ENCODE measurements at regions not wholly inside any gene's neighbourhood (a gene's known extent, or its start where the extent isn't known, plus 50 kb on each side); places are given as distances from the start of the nearest gene placed in this dataset.
"Not testable (repeated sequence)": the region's sequence is repeated elsewhere in the genome, so short reads cannot be mapped to it uniquely, and the experiment has no call there.

- peak overlapping the region; percentile 67 for H3K27ac ChIP-seq (ENCODE audit: low read length)
- H3K36me3 ChIP-seq (ENCODE audit: control insufficient read depth, insufficient read depth, low read length): no peaks in the 10 kb centered on the region
- H3K4me3 ChIP-seq (ENCODE audit: low read length): no peak overlapping the region
- DNase-seq: no peak
- H3K4me1 ChIP-seq (ENCODE audit: control insufficient read depth, insufficient read depth, low read length): peaks cover 13% of the 10 kb centered on the region
- H3K27me3 ChIP-seq (ENCODE audit: control insufficient read depth, insufficient read depth, low read length): peaks cover 3% of the 10 kb centered on the region
- no peaks in the 10 kb centered on the region for H3K9me3 ChIP-seq (replicated peaks; ENCODE audit: control insufficient read depth, low read depth, low read length)
Measured at GRCh38 chrX:77061022-77061421, 386.2 kb upstream of the FGF16 start.

- Histone ChIP-seq H3K27me3 (ENCODE audit: control insufficient read depth, insufficient read depth, low read length) (peaks cover 3% of the 10 kb centered on the region), H3K4me3 (ENCODE audit: low read length) (no peak overlapping the region), H3K36me3 (ENCODE audit: control insufficient read depth, insufficient read depth, low read length) (no peaks in the 10 kb centered on the region), H3K27ac (ENCODE audit: low read length) (peak overlapping the region; percentile 67), H3K9me3 (replicated peaks; ENCODE audit: control insufficient read depth, low read depth, low read length) (no peaks in the 10 kb centered on the region), H3K4me1 (ENCODE audit: control insufficient read depth, insufficient read depth, low read length) (peaks cover 13% of the 10 kb centered on the region)
- 21% methylated on average over 3 of the region's 3 CpGs for WGBS (ENCODE audit: insufficient coverage)
- peak; percentile 77 for DNase-seq
Measured at GRCh38 chrX:77061545-77061944, 385.6 kb upstream of the FGF16 start.

- H3K36me3 ChIP-seq (ENCODE audit: control insufficient read depth, insufficient read depth, low read length): no peaks in the 10 kb centered on the region
- WGBS (ENCODE audit: insufficient coverage): 74% methylated on average over 7 of the region's 11 CpGs
Measured at GRCh38 chrX:77065896-77066295, 381.3 kb upstream of the FGF16 start.

GRCh38 chrX:77070202-77070918, 376.8 kb upstream of the FGF16 start:
- no peaks in the 10 kb centered on the region for H3K4me1 ChIP-seq (ENCODE audit: control insufficient read depth, insufficient read depth, low read length)
- DNase-seq: no peak
- H3K4me3 ChIP-seq (ENCODE audit: low read length): no peak overlapping the region
- no peak overlapping the region for H3K27ac ChIP-seq (ENCODE audit: low read length)
- no peaks in the 10 kb centered on the region for H3K9me3 ChIP-seq (replicated peaks; ENCODE audit: control insufficient read depth, low read depth, low read length)
- 29% methylated on average over 3 of the region's 3 CpGs for WGBS (ENCODE audit: insufficient coverage)
- no peaks in the 10 kb centered on the region for H3K36me3 ChIP-seq (ENCODE audit: control insufficient read depth, insufficient read depth, low read length)
- no peaks in the 10 kb centered on the region for H3K27me3 ChIP-seq (ENCODE audit: control insufficient read depth, insufficient read depth, low read length)

More at GRCh38 chrX:77065896-77066295, 381.3 kb upstream of the FGF16 start:
- Histone ChIP-seq H3K9me3 (replicated peaks; ENCODE audit: control insufficient read depth, low read depth, low read length) (no peaks in the 10 kb centered on the region), H3K27me3 (ENCODE audit: control insufficient read depth, insufficient read depth, low read length) (peaks cover 3% of the 10 kb centered on the region), H3K4me3 (ENCODE audit: low read length) (no peak overlapping the region), H3K4me1 (ENCODE audit: control insufficient read depth, insufficient read depth, low read length) (peaks cover 9% of the 10 kb centered on the region), H3K27ac (ENCODE audit: low read length) (no peak overlapping the region)
- no peak for DNase-seq

- H3K27ac ChIP-seq (ENCODE audit: low read length): no peak overlapping the region
- no peaks in the 10 kb centered on the region for H3K27me3 ChIP-seq (ENCODE audit: control insufficient read depth, insufficient read depth, low read length)
- WGBS (ENCODE audit: insufficient coverage): 71% methylated on average over 1 of the region's 2 CpGs
- DNase-seq: no peak
- H3K4me3 ChIP-seq (ENCODE audit: low read length): no peak overlapping the region
- H3K36me3 ChIP-seq (ENCODE audit: control insufficient read depth, insufficient read depth, low read length): no peaks in the 10 kb centered on the region
- peaks cover 6% of the 10 kb centered on the region for H3K9me3 ChIP-seq (replicated peaks; ENCODE audit: control insufficient read depth, low read depth, low read length)
- peaks cover 3% of the 10 kb centered on the region for H3K4me1 ChIP-seq (ENCODE audit: control insufficient read depth, insufficient read depth, low read length)
Measured at GRCh38 chrX:77076896-77077295, 370.3 kb upstream of the FGF16 start.

- WGBS (ENCODE audit: insufficient coverage): 60% methylated on average over 1 of the region's 3 CpGs
- not testable (repeated sequence) for H3K27ac ChIP-seq (ENCODE audit: low read length); H3K4me1 ChIP-seq (ENCODE audit: control insufficient read depth, insufficient read depth, low read length); H3K27me3 ChIP-seq (ENCODE audit: control insufficient read depth, insufficient read depth, low read length); H3K36me3 ChIP-seq (ENCODE audit: control insufficient read depth, insufficient read depth, low read length); DNase-seq; H3K4me3 ChIP-seq (ENCODE audit: low read length)
- H3K9me3 ChIP-seq (replicated peaks; ENCODE audit: control insufficient read depth, low read depth, low read length): peaks cover 15% of the 10 kb centered on the region
Measured at GRCh38 chrX:77081237-77081636, 366.0 kb upstream of the FGF16 start.

- Histone ChIP-seq H3K4me3 (ENCODE audit: low read length) (no peak overlapping the region), H3K4me1 (ENCODE audit: control insufficient read depth, insufficient read depth, low read length) (peaks cover 6% of the 10 kb centered on the region), H3K36me3 (ENCODE audit: control insufficient read depth, insufficient read depth, low read length) (no peaks in the 10 kb centered on the region), H3K9me3 (replicated peaks; ENCODE audit: control insufficient read depth, low read depth, low read length) (peaks cover 15% of the 10 kb centered on the region), H3K27me3 (ENCODE audit: control insufficient read depth, insufficient read depth, low read length) (no peaks in the 10 kb centered on the region), H3K27ac (ENCODE audit: low read length) (no peak overlapping the region)
- DNase-seq: no peak
- WGBS (ENCODE audit: insufficient coverage): no CpG with 5 or more reads among the region's 4 CpGs
Measured at GRCh38 chrX:77085372-77085771, 361.8 kb upstream of the FGF16 start.

GRCh38 chrX:77087529-77088169, 359.5 kb upstream of the FGF16 start:
- H3K9me3 ChIP-seq (replicated peaks; ENCODE audit: control insufficient read depth, low read depth, low read length): peaks cover 4% of the 10 kb centered on the region
- WGBS (ENCODE audit: insufficient coverage): 9% methylated on average over 1 of the region's 7 CpGs
- no peaks in the 10 kb centered on the region for H3K27me3 ChIP-seq (ENCODE audit: control insufficient read depth, insufficient read depth, low read length)
- peak; percentile 95 for DNase-seq
- peaks cover 6% of the 10 kb centered on the region for H3K4me1 ChIP-seq (ENCODE audit: control insufficient read depth, insufficient read depth, low read length)
- H3K36me3 ChIP-seq (ENCODE audit: control insufficient read depth, insufficient read depth, low read length): no peaks in the 10 kb centered on the region
- peak overlapping the region; percentile 81 for H3K27ac ChIP-seq (ENCODE audit: low read length)
- H3K4me3 ChIP-seq (ENCODE audit: low read length): no peak overlapping the region

GRCh38 chrX:77088233-77088632, 359.0 kb upstream of the FGF16 start:
- peaks cover 2% of the 10 kb centered on the region for H3K9me3 ChIP-seq (replicated peaks; ENCODE audit: control insufficient read depth, low read depth, low read length)
- no peak for DNase-seq
- peak overlapping the region; percentile 81 for H3K27ac ChIP-seq (ENCODE audit: low read length)
- peaks cover 6% of the 10 kb centered on the region for H3K4me1 ChIP-seq (ENCODE audit: control insufficient read depth, insufficient read depth, low read length)
- H3K4me3 ChIP-seq (ENCODE audit: low read length): no peak overlapping the region
- no peaks in the 10 kb centered on the region for H3K36me3 ChIP-seq (ENCODE audit: control insufficient read depth, insufficient read depth, low read length)
- WGBS (ENCODE audit: insufficient coverage): no CpG with 5 or more reads among the region's 1 CpG
- H3K27me3 ChIP-seq (ENCODE audit: control insufficient read depth, insufficient read depth, low read length): no peaks in the 10 kb centered on the region

GRCh38 chrX:77114501-77114900, 332.7 kb upstream of the FGF16 start:
- no peaks in the 10 kb centered on the region for H3K9me3 ChIP-seq (replicated peaks; ENCODE audit: control insufficient read depth, low read depth, low read length)
- H3K27me3 ChIP-seq (ENCODE audit: control insufficient read depth, insufficient read depth, low read length): no peaks in the 10 kb centered on the region
- WGBS (ENCODE audit: insufficient coverage): 67% methylated on average over 1 of the region's 1 CpG
- DNase-seq: no peak
- H3K36me3 ChIP-seq (ENCODE audit: control insufficient read depth, insufficient read depth, low read length): no peaks in the 10 kb centered on the region
- H3K4me1 ChIP-seq (ENCODE audit: control insufficient read depth, insufficient read depth, low read length): no peaks in the 10 kb centered on the region
- H3K27ac ChIP-seq (ENCODE audit: low read length): no peak overlapping the region
- H3K4me3 ChIP-seq (ENCODE audit: low read length): no peak overlapping the region

Measured in muscle of leg (tissue), 3 donors.